HepG2 (cell line): ENCODE measurements at regions not wholly inside any gene's neighbourhood (a gene's known extent, or its start where the extent isn't known, plus 50 kb on each side); places are given as distances from the start of the nearest gene placed in this dataset.

ENCODE experiments used
- CENPT ChIP-seq: sonication (generic); formaldehyde crosslinking; IDR thresholded peaks from 2 replicates; pipeline ENCODE4 v1.8.0; 2022; ENCODE audit warnings: low read depth, mild to moderate bottlenecking, moderate library complexity, missing genetic modification reagents
- DPF2 ChIP-seq: sonication (generic); formaldehyde crosslinking; IDR thresholded peaks from 2 replicates; pipeline ENCODE4 v1.4.0; 2020; ENCODE audit warnings: mild to moderate bottlenecking, low read depth, missing genetic modification reagents, borderline replicate concordance
- E2F5 ChIP-seq: sonication (generic); formaldehyde crosslinking; conservative IDR thresholded peaks from 2 replicates; pipeline ENCODE4 v1.4.0; 2020; ENCODE audit warnings: missing genetic modification reagents
- GTF3A ChIP-seq: sonication (generic); formaldehyde crosslinking; conservative IDR thresholded peaks from 2 replicates; pipeline ENCODE4 v1.4.0; 2020; ENCODE audit warnings: mild to moderate bottlenecking, missing genetic modification reagents
- JARID2 ChIP-seq: sonication (generic); formaldehyde crosslinking; IDR thresholded peaks from 2 replicates; pipeline ENCODE4 v1.8.1; 2023; ENCODE audit warnings: missing genetic modification reagents, inconsistent platforms; ENCODE audit not compliant: insufficient replicate concordance
- MATR3 ChIP-seq: sonication (generic); formaldehyde crosslinking; IDR thresholded peaks from 2 replicates; pipeline ENCODE4 v1.4.0; 2020; ENCODE audit warnings: missing genetic modification reagents
- MXI1 ChIP-seq: IDR thresholded peaks from 3 replicates; pipeline ENCODE4 v1.6.1; 2012; ENCODE audit warnings: low read depth, low read length, inconsistent platforms, borderline replicate concordance
- NCOR1 ChIP-seq: fragments of 200-600 bp; sonication (generic); IDR thresholded peaks from 2 replicates; pipeline ENCODE4 v1.7.0; 2017; ENCODE audit warnings: antibody characterized with exemption, low read length, borderline replicate concordance
- NR2F1 ChIP-seq, 2 experiments: fragments of 450-650 bp in 1 of 2; formaldehyde crosslinking in 1 of 2; IDR thresholded peaks; 2 replicates each; pipeline versions ENCODE4 v1.5.0 to v1.6.1; 2016 to 2020; ENCODE audit warnings: mild to moderate bottlenecking in 1 of 2, missing compliant biosample characterization in 1 of 2, missing genetic modification reagents in 1 of 2, moderate library complexity in 1 of 2
- REPIN1 ChIP-seq: sonication (generic); formaldehyde crosslinking; IDR thresholded peaks from 2 replicates; pipeline ENCODE4 v1.8.0; 2022; ENCODE audit warnings: missing genetic modification reagents, low read depth, mild to moderate bottlenecking, borderline replicate concordance
- SIN3B ChIP-seq: fragments of 150-350 bp; IDR thresholded peaks from 2 replicates; pipeline ENCODE4 v1.6.1; 2014; ENCODE audit warnings: low read length
- SKI ChIP-seq: fragments of 450-650 bp; IDR thresholded peaks from one replicate; pipeline ENCODE4 v1.6.1; 2018; ENCODE audit warnings: mild to moderate bottlenecking; ENCODE audit not compliant: partially characterized antibody
- SMC3 ChIP-seq: IDR thresholded peaks from 2 replicates; pipeline ENCODE4 v1.6.1; 2011; ENCODE audit warnings: low read length, improper control_type of control experiment
- U2AF1 ChIP-seq: fragments of 200-400 bp; formaldehyde crosslinking; optimal IDR thresholded peaks from 2 replicates; pipeline ENCODE3; 2017; ENCODE audit warnings: mild to moderate bottlenecking, low read depth, low read length
- ZFP1 ChIP-seq: IDR thresholded peaks from 2 replicates; pipeline ENCODE4 v1.6.1; 2016
- ZNF558 ChIP-seq: sonication (generic); formaldehyde crosslinking; IDR thresholded peaks from 2 replicates; pipeline ENCODE4 v1.9.0; 2022; ENCODE audit warnings: mild to moderate bottlenecking, missing genetic modification reagents, borderline replicate concordance
- ZNF580 ChIP-seq: IDR thresholded peaks from 2 replicates; pipeline ENCODE4 v1.6.1; 2016; ENCODE audit warnings: low read depth, borderline replicate concordance
- ZNF589 ChIP-seq: sonication (generic); formaldehyde crosslinking; conservative IDR thresholded peaks from 2 replicates; pipeline ENCODE4 v1.8.0; 2022; ENCODE audit warnings: mild to moderate bottlenecking, moderate library complexity, missing genetic modification reagents
- ZNF800 ChIP-seq: sonication (generic); formaldehyde crosslinking; IDR thresholded peaks from 2 replicates; pipeline ENCODE4 v1.4.0; 2020; ENCODE audit warnings: missing genetic modification reagents
- ZNF839 ChIP-seq: sonication (generic); formaldehyde crosslinking; IDR thresholded peaks from 2 replicates; pipeline ENCODE4 v1.4.0; 2020; ENCODE audit warnings: missing genetic modification reagents, mild to moderate bottlenecking, borderline replicate concordance
- TF ChIP-seq, protein P1 (sequence below): sonication (generic); formaldehyde crosslinking; IDR thresholded peaks from 2 replicates; pipeline ENCODE4 v1.4.0; 2020; ENCODE audit warnings: mild to moderate bottlenecking, missing genetic modification reagents
- TF ChIP-seq, protein P2 (sequence below): IDR thresholded peaks from 2 replicates; pipeline ENCODE4 v1.6.1; 2016; ENCODE audit warnings: missing genetic modification reagents, missing compliant biosample characterization

- peak; percentile 87 for TF ChIP-seq REPIN1 (CRISPR knock-in tag)
- no peak for TF ChIP-seq E2F5
- TF ChIP-seq MXI1 = no peak
- TF ChIP-seq NCOR1 = peak; percentile 93
- no peak; the same call in 1 of the 2 replicates for TF ChIP-seq ZNF589 (CRISPR knock-in tag)
- TF ChIP-seq ZNF558 (CRISPR knock-in tag) = no peak
- peak; percentile 92 for TF ChIP-seq DPF2 (CRISPR knock-in tag)
- no peak for TF ChIP-seq GTF3A
- TF ChIP-seq SIN3B = 0 out of 2 replicates have a peak, but pooled peaks have one; percentile 23
- TF ChIP-seq MATR3 (CRISPR knock-in tag) = no peak
- TF ChIP-seq ZFP1 (CRISPR knock-in tag) = peak; percentile 71; the same call in 1 of the 2 replicates
- no peak for TF ChIP-seq JARID2 (CRISPR knock-in tag)
- peak; percentile 75 for TF ChIP-seq SMC3
- peak; percentile 93 for TF ChIP-seq SKI
- peak; percentile 74 for TF ChIP-seq ZNF800 (CRISPR knock-in tag)
- TF ChIP-seq, protein P1, sequence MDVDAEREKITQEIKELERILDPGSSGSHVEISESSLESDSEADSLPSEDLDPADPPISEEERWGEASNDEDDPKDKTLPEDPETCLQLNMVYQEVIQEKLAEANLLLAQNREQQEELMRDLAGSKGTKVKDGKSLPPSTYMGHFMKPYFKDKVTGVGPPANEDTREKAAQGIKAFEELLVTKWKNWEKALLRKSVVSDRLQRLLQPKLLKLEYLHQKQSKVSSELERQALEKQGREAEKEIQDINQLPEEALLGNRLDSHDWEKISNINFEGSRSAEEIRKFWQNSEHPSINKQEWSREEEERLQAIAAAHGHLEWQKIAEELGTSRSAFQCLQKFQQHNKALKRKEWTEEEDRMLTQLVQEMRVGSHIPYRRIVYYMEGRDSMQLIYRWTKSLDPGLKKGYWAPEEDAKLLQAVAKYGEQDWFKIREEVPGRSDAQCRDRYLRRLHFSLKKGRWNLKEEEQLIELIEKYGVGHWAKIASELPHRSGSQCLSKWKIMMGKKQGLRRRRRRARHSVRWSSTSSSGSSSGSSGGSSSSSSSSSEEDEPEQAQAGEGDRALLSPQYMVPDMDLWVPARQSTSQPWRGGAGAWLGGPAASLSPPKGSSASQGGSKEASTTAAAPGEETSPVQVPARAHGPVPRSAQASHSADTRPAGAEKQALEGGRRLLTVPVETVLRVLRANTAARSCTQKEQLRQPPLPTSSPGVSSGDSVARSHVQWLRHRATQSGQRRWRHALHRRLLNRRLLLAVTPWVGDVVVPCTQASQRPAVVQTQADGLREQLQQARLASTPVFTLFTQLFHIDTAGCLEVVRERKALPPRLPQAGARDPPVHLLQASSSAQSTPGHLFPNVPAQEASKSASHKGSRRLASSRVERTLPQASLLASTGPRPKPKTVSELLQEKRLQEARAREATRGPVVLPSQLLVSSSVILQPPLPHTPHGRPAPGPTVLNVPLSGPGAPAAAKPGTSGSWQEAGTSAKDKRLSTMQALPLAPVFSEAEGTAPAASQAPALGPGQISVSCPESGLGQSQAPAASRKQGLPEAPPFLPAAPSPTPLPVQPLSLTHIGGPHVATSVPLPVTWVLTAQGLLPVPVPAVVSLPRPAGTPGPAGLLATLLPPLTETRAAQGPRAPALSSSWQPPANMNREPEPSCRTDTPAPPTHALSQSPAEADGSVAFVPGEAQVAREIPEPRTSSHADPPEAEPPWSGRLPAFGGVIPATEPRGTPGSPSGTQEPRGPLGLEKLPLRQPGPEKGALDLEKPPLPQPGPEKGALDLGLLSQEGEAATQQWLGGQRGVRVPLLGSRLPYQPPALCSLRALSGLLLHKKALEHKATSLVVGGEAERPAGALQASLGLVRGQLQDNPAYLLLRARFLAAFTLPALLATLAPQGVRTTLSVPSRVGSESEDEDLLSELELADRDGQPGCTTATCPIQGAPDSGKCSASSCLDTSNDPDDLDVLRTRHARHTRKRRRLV (CRISPR knock-in tag) = peak; percentile 92
- TF ChIP-seq ZNF580 (CRISPR knock-in tag) = peak; percentile 97; the same call in 1 of the 2 replicates
- TF ChIP-seq NR2F1 (CRISPR knock-in tag; IDR thresholded peaks at IDR 0.05) = peak; percentile 100
- TF ChIP-seq, protein P2, sequence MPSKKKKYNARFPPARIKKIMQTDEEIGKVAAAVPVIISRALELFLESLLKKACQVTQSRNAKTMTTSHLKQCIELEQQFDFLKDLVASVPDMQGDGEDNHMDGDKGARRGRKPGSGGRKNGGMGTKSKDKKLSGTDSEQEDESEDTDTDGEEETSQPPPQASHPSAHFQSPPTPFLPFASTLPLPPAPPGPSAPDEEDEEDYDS (CRISPR knock-in tag) = peak; percentile 75; the same call in 1 of the 2 replicates
- no peak for TF ChIP-seq CENPT (CRISPR knock-in tag)
- TF ChIP-seq ZNF839 (CRISPR knock-in tag) = no peak
- peak; percentile 59 for TF ChIP-seq U2AF1
Observed at GRCh38 chr2:234880551-234881211, 71.1 kb upstream of the SH3BP4 start (continued).
